GM21619 (cell line): ENCODE measurements at regions not wholly inside any gene's neighbourhood (a gene's known extent, or its start where the extent isn't known, plus 50 kb on each side); places are given as distances from the start of the nearest gene placed in this dataset.

Source experiments
- ATAC-seq: cut with Tn5 transposase; IDR thresholded peaks from one replicate; pipeline ENCODE4 v1.9.1; 2021; ENCODE audit not compliant: unreplicated experiment

DNA sequence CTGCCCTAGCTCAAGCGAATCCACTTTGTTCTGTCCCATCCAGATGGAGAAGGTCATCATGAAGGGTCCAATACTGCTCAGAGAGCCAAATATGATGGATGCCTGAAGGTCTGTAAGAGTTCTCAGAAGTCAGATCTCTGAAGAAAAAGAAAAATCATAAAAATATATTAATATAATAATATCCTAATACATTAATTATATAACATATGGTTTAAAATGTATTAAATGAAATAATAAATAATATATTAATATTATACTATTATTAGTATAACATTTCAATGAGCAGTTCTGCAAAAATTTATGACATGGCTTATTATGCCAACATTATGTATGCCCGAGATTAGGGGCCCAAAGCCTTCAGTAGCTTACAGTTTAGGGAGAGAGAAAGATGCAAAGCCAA is 78.2 kb upstream of the GPR12 start:
- ATAC-seq: no peak

GRCh38 chr13:26837997-26838396 is 77.4 kb upstream of the GPR12 start:
- ATAC-seq: no peak

GRCh38 chr13:26837102-26837501 is 76.5 kb upstream of the GPR12 start:
- ATAC-seq: no peak

- ATAC-seq: no peak
Observed at GRCh38 chr13:26836626-26837025, 76.0 kb upstream of the GPR12 start.

- ATAC-seq: no peak
Observed at GRCh38 chr13:26834646-26835045, 74.1 kb upstream of the GPR12 start.

GRCh38 chr13:26831336-26831908 is 70.8 kb upstream of the GPR12 start:
- no peak for ATAC-seq

- no peak for ATAC-seq
Observed at GRCh38 chr13:26829716-26830115, 69.1 kb upstream of the GPR12 start.

- ATAC-seq: no peak
Observed at GRCh38 chr13:26824581-26824980, 64.0 kb upstream of the GPR12 start.

DNA sequence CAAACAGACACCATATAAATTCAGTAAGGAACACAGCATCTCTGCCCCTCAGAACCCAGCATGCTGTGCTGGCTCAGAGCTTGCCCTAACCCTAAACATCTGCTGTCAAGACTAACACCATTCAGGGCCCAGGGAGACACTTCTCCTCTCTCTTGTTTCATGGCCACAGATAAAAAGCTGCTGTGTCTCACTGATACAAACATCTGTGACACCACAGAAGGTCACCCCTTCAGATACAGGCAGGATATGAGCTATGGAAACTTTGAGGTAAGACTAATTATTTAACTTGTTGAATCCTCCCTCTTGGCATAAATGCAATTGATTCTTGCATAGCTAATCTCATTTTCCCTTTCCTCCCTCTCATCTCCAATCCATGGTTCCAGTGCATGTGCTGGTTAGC is 61.6 kb upstream of the GPR12 start:
- ATAC-seq: no peak

GRCh38 chr13:26821672-26822071 is 61.1 kb upstream of the GPR12 start:
- ATAC-seq: no peak

DNA sequence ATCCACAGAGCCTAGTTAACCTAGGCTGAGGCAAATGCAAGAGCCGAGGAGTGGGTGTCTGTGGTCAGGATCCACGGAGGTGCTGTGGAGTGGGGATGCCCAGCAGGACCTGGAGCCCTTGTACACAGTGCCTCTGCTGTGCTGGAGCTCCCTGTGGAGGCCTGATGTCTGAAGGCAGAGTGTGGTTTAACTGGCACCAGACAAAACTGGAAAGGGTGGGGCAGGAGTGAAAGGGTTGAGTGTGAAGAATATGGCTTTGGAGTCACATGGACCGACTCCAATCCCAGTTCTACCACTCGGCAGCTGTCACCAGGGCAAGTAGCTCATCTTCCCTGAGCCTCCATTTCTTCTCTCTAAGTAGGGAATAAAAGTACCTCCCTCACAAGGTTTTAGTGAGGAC is 60.3 kb upstream of the GPR12 start:
- ATAC-seq: no peak

DNA sequence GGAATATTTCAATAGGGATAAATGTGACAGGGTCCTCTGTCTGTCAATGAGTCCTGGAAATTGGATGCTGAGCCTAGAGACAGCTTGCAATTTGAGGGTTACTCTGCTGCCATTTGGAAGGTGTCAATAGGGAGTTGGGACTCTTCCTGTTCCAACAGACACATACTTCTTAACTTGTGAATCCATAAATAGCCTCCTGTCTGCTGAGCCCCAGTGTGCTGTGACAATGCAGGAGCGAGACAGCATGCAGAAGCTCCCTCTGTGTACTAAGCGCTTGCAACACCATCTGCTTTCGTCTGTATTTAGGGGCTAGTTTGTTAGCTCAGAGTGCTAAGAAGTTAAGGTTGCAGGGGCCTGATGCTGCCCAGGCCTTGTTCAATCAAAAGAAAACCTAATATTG is 58.5 kb upstream of the GPR12 start:
- ATAC-seq: no peak

DNA sequence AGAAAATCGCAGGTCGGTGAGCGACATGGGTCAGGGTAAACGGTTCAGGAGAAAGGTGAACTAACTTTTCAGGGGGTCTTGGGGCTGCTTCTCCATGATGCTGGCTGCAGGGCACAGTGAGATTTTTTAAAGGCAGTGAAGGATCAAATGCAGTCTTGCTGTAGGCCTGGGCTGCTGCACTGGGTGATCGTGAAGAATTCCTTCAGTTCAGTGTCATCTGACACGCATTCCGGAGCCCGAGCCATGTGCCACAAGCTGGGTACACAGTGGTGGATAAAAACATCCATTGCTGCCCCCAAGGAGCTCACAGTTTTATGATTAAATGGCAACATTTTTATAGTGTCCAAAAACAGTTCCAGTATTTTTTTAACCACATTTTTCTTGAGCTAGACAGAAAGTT is 56.3 kb upstream of the GPR12 start:
- no peak for ATAC-seq

- ATAC-seq: no peak
Observed at GRCh38 chr13:26813980-26814348, 53.4 kb upstream of the GPR12 start.

DNA sequence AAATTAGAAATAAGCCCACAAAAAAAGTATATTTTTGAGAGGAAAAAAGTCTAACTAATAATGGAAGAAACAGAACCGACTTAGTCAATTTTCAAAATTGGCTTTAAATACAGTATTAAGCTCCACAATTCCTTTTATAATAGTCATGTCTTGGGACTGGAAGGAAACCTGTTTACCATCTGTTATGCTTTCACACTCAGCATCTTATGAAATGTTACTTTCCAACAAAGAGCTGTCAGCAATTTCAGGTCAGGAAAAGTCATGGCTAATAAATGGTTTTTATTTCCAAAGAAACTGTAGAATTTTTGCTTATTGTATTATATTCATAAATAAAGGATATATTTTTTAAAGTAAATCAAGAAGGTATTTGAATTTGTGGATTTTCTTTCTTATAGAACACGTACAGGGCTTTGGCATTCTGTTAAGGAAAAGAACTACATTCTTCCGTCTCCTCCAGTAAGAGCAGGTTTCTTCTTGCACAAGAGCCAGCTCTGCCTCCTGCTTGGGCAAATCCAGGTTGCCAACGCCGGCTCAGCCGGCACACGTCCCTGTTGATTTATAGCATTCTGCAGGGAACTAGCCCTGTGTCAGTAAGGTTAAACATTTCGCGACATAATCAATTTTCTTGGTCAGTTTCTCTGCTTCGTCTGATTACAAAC is 52.9 kb upstream of the GPR12 start:
- ATAC-seq: no peak

DNA sequence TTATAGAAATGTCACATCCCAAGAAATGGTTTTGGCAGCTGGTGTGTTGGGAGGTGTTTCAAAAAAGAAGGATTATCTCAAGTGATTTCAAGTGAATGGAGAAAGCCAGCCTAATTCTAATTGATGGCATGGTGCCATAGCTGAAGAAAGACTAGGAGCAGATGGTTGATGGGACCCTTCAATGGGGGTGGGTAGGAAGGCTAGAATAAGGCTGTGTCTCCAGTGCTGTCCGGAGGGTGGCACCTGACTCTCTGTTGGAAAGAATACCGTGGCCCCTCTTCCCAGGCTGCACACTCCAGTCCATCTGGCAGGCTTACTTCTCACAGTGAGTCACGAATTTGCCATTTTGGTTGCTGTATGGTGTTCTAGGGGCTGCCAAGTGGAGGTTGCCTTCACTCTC is 51.0 kb upstream of the GPR12 start:
- no peak for ATAC-seq
